HG03558 (cell line): ENCODE measurements at regions not wholly inside any gene's neighbourhood (a gene's known extent, or its start where the extent isn't known, plus 50 kb on each side); places are given as distances from the start of the nearest gene placed in this dataset.

Experiments used
- ATAC-seq: cut with Tn5 transposase; IDR thresholded peaks from one replicate; pipeline ENCODE4 v1.9.1; 2021; ENCODE audit warnings: moderate number of reproducible peaks; ENCODE audit not compliant: unreplicated experiment; ENCODE audit errors: extremely low read depth

GRCh38 chr1:4586611-4587160 is 67.7 kb upstream of the AJAP1 start:
- no peak for ATAC-seq

- no peak for ATAC-seq
Measured at GRCh38 chr1:4587721-4588120, 66.7 kb upstream of the AJAP1 start.

- no peak for ATAC-seq
Measured at GRCh38 chr1:4590756-4591155, 63.7 kb upstream of the AJAP1 start.

- ATAC-seq, result no peak
Measured at GRCh38 chr1:4591926-4592325, 62.5 kb upstream of the AJAP1 start.

- no peak for ATAC-seq
Measured at GRCh38 chr1:4593106-4593505, 61.3 kb upstream of the AJAP1 start.

- no peak for ATAC-seq
Measured at GRCh38 chr1:4594286-4594991, 60.0 kb upstream of the AJAP1 start.

- ATAC-seq, result no peak
Measured at GRCh38 chr1:4595341-4596225, 58.8 kb upstream of the AJAP1 start.

GRCh38 chr1:4596486-4596885 is 57.9 kb upstream of the AJAP1 start:
- ATAC-seq, result no peak

- no peak for ATAC-seq
Measured at GRCh38 chr1:4597020-4597419, 57.4 kb upstream of the AJAP1 start.

- ATAC-seq, result no peak
Measured at GRCh38 chr1:4598561-4598960, 55.8 kb upstream of the AJAP1 start.

GRCh38 chr1:4599521-4599920 is 54.9 kb upstream of the AJAP1 start:
- ATAC-seq, result no peak

GRCh38 chr1:4599951-4600481 is 54.4 kb upstream of the AJAP1 start:
- no peak for ATAC-seq

- ATAC-seq, result no peak
Measured at GRCh38 chr1:4600615-4601460, 53.6 kb upstream of the AJAP1 start.

GRCh38 chr1:4601941-4602340 is 52.5 kb upstream of the AJAP1 start:
- ATAC-seq, result no peak

GRCh38 chr1:4602462-4603294 is 51.7 kb upstream of the AJAP1 start:
- no peak for ATAC-seq

- no peak for ATAC-seq
Measured at GRCh38 chr1:4603295-4604110, 50.9 kb upstream of the AJAP1 start.
